GM19467 (cell line): ENCODE measurements at regions not wholly inside any gene's neighbourhood (a gene's known extent, or its start where the extent isn't known, plus 50 kb on each side); places are given as distances from the start of the nearest gene placed in this dataset.

Experiments
- ATAC-seq: cut with Tn5 transposase; IDR thresholded peaks from one replicate; pipeline ENCODE4 v1.9.1; 2021; ENCODE audit warnings: mild to moderate bottlenecking, moderate library complexity; ENCODE audit not compliant: unreplicated experiment

GRCh38 chr13:84994582-84994981, 804.6 kb downstream of the SLITRK6 start:
- ATAC-seq, result no peak

- no peak for ATAC-seq
These were observed 813.4 kb downstream of the SLITRK6 start for GRCh38 chr13:84985860-84986259.

- no peak for ATAC-seq
These were observed 815.9 kb downstream of the SLITRK6 start for GRCh38 chr13:84983321-84983720.

- ATAC-seq, result no peak
These were observed 818.6 kb downstream of the SLITRK6 start for GRCh38 chr13:84980571-84980970.

- no peak for ATAC-seq
These were observed 820.4 kb downstream of the SLITRK6 start for GRCh38 chr13:84978851-84979250.

- no peak for ATAC-seq
These were observed 825.6 kb downstream of the SLITRK6 start for GRCh38 chr13:84973661-84974060.

- no peak for ATAC-seq
These were observed 826.3 kb downstream of the SLITRK6 start for GRCh38 chr13:84972907-84973306.

- ATAC-seq, result no peak
These were observed 836.4 kb downstream of the SLITRK6 start for GRCh38 chr13:84962849-84963248.

GRCh38 chr13:84962141-84962750, 837.0 kb downstream of the SLITRK6 start:
- no peak for ATAC-seq

GRCh38 chr13:84961023-84961422, 838.2 kb downstream of the SLITRK6 start:
- no peak for ATAC-seq

GRCh38 chr13:84959818-84960217, 839.4 kb downstream of the SLITRK6 start:
- ATAC-seq, result no peak

GRCh38 chr13:84954636-84955035, 844.6 kb downstream of the SLITRK6 start:
- ATAC-seq, result no peak

- no peak for ATAC-seq
These were observed 848.1 kb downstream of the SLITRK6 start for GRCh38 chr13:84951128-84951527.

- ATAC-seq, result no peak
These were observed 853.0 kb downstream of the SLITRK6 start for GRCh38 chr13:84946192-84946591.

- no peak for ATAC-seq
These were observed 858.4 kb downstream of the SLITRK6 start for GRCh38 chr13:84940798-84941197.

- no peak for ATAC-seq
These were observed 859.1 kb downstream of the SLITRK6 start for GRCh38 chr13:84940167-84940566.

GRCh38 chr13:84934911-84935310, 864.3 kb downstream of the SLITRK6 start:
- ATAC-seq, result no peak

- no peak for ATAC-seq
These were observed 865.4 kb downstream of the SLITRK6 start for GRCh38 chr13:84933797-84934196.

GRCh38 chr13:84931264-84931663, 868.0 kb downstream of the SLITRK6 start:
- no peak for ATAC-seq

GRCh38 chr13:84927442-84928169, 871.6 kb downstream of the SLITRK6 start:
- no peak for ATAC-seq

- ATAC-seq, result no peak
These were observed 873.8 kb downstream of the SLITRK6 start for GRCh38 chr13:84925443-84925842.

- ATAC-seq, result no peak
These were observed 875.4 kb downstream of the SLITRK6 start for GRCh38 chr13:84923831-84924230.
